IPS-18a (cell line): ENCODE measurements at regions not wholly inside any gene's neighbourhood (a gene's known extent, or its start where the extent isn't known, plus 50 kb on each side); places are given as distances from the start of the nearest gene placed in this dataset.
"Not testable (repeated sequence)": the region's sequence is repeated elsewhere in the genome, so short reads cannot be mapped to it uniquely, and the experiment has no call there.

Experiments used
- H3K27ac ChIP-seq: one replicate; pipeline ENCODE4 v1.5.1; 2013; ENCODE audit warnings: low read length
- H3K27me3 ChIP-seq: one replicate; pipeline ENCODE4 v1.6.1; 2013; ENCODE audit warnings: mild to moderate bottlenecking, low read length; ENCODE audit not compliant: control insufficient read depth, insufficient read depth
- H3K36me3 ChIP-seq: one replicate; pipeline ENCODE4 v1.6.1; 2013; ENCODE audit warnings: low read depth, low read length; ENCODE audit not compliant: control insufficient read depth
- H3K4me1 ChIP-seq: one replicate; pipeline ENCODE4 v1.6.1; 2013; ENCODE audit warnings: low read depth, low read length; ENCODE audit not compliant: control insufficient read depth
- H3K4me3 ChIP-seq: one replicate; pipeline ENCODE4 v1.5.1; 2013; ENCODE audit warnings: low read length
- H3K9ac ChIP-seq: one replicate; pipeline ENCODE4 v1.6.1; 2013; ENCODE audit warnings: mild to moderate bottlenecking, low read length, moderate library complexity
- H3K9me3 ChIP-seq: one replicate; pipeline ENCODE4 v1.6.1; 2013; ENCODE audit warnings: low read depth, low read length; ENCODE audit not compliant: control insufficient read depth

DNA sequence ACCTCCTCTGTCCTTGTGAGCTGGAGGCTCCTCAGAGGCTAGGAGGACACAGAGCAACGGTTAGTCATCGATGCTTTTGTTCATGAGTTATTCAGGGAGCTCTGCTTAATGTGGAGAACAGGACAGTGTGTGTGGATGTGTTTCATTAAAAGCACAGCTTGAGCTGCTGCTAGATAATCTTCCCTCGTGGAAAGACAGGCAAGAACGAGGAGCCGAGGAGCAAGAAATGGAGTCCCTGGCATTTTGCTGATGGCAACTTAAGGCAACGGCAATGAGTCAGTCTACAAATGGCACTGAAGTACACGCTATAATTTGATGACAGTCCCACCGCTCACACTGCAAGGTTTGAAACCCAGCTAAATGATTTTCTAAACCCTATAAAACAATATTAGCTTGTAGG is 106.2 kb downstream of the IGLL1 start:
- Histone ChIP-seq H3K27ac (no peak overlapping the region), H3K36me3 (no peaks in the 10 kb centered on the region), H3K27me3 (no peaks in the 10 kb centered on the region), H3K4me3 (no peak overlapping the region), H3K4me1 (no peaks in the 10 kb centered on the region), H3K9me3 (no peaks in the 10 kb centered on the region), H3K9ac (no peak overlapping the region)

DNA sequence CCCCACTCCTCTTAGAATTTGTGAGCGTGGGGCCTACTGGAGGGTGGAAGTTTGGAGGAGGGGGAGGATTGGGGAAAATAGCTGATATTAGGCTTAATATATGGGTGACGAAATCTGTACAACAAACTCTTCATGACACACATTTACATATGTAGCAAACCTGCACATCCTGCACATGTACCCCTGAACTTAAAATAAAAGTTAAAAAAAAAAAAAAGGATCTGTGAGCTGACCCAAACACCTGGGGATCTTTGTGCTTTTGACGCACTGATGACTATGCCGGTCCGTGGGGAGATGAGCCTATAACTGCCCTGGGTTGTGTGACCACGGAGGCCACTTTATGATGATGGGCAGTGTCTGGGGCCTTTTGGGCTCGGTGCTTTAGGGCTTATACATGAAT is 107.7 kb downstream of the IGLL1 start:
- not testable (repeated sequence) for H3K36me3 ChIP-seq, H3K4me3 ChIP-seq, H3K9me3 ChIP-seq, H3K4me1 ChIP-seq, H3K27ac ChIP-seq, H3K9ac ChIP-seq, H3K27me3 ChIP-seq

DNA sequence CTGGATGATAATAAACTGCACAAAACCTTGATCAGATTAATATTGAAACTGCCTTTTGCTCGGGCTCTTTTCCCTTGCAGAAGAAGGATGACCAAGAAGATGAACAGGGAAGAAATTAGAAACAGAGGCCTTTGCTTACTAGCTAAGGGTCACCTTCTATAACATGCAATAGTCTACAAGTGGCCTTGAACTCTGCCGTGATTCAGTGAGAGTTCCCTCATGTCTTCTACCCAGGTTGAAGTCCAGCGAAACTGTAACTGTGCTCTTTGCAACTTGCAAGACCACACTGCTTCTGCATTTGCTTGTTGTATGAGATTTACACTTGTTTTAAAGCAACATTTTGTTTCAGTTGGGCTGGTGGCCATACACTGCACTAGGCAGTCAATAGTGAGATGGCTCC is 108.4 kb downstream of the IGLL1 start:
- Histone ChIP-seq H3K27me3 (no peaks in the 10 kb centered on the region), H3K4me3 (no peak overlapping the region), H3K4me1 (no peaks in the 10 kb centered on the region), H3K9ac (no peak overlapping the region), H3K27ac (no peak overlapping the region), H3K36me3 (no peaks in the 10 kb centered on the region), H3K9me3 (no peaks in the 10 kb centered on the region)

DNA sequence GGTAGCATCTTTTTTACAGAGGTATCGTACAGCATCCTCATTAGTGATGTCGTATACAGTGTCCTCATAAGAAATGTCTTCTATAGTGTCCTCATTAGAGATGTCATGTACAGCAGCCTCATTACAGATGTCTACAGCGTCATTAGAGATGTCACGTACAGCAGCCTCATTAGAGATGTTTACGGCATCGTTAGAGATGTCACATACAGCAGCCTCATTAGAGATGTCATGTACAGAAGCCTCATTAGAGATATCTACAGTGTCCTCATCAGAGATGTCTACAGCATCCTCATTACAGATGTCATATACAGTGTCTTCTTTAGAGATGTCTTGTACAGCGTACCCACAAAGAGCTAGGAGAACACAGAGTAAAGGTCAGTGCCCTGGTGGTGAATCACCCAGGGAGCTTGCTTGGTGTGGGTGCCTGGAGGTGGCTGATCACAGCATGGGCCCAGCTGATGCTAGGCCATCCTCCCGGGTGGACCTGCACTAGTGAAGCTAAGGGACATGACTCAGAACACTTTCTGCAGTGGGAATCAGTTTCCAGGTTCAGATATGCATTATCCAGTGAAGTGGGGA is 109.2 kb downstream of the IGLL1 start:
- H3K9me3 ChIP-seq = no peaks in the 10 kb centered on the region
- no peaks in the 10 kb centered on the region for H3K27me3 ChIP-seq
- no peak overlapping the region for H3K27ac ChIP-seq
- H3K4me1 ChIP-seq = no peaks in the 10 kb centered on the region
- H3K9ac ChIP-seq = no peak overlapping the region
- H3K36me3 ChIP-seq = no peaks in the 10 kb centered on the region
- no peak overlapping the region for H3K4me3 ChIP-seq

DNA sequence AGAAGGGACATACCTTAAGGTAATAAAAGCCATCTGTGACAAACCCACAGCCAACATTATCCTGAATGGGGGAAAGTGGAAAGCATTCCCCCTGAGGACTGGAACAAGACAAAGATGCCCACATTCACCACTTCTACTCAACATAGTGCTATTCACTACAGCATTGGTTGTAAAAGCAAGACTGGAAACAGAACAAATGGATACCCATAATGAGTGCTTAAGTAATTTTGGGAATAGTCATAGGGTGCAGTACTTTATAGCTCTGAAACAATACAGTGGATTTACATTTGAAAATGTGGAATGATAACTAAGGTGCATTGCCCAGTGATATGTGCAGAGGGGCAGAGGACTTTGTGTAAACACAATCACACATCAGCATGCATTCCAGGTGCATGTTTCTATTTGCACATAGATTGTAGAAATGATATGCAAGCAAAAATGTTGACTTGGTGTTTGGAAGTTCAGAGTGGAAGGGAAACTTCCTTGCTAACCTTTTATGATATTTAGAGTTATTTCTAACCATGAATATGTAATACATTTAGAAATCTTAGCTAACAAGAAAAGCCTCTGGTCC is 112.3 kb downstream of the IGLL1 start:
- Histone ChIP-seq H3K4me1 (no peaks in the 10 kb centered on the region), H3K36me3 (no peaks in the 10 kb centered on the region)

DNA sequence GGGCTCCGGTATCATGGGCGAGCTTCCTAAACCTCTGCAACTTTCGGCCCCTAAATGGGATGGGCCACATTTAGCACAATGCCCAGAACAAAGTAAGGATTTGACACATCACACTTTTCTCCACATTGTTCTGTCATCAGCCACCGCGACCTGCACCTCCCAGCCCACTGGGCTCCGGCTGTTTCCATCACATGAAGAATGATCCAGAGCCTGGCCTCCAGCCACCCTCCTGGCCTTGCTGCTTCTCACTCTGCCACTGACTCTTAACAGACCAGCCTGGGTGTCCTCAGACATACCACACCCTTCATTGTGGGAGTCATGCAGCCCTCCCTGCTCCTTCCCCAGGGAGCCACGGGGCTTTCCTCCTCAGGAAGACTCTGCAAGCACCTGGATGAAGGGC is 113.7 kb downstream of the IGLL1 start:
- Histone ChIP-seq H3K27ac (no peak overlapping the region), H3K4me1 (no peaks in the 10 kb centered on the region), H3K4me3 (no peak overlapping the region), H3K27me3 (no peaks in the 10 kb centered on the region), H3K36me3 (no peaks in the 10 kb centered on the region), H3K9ac (no peak overlapping the region), H3K9me3 (no peaks in the 10 kb centered on the region)

More for the DNA sequence above, 112.3 kb downstream of the IGLL1 start:
- no peaks in the 10 kb centered on the region for H3K9me3 ChIP-seq
- no peak overlapping the region for H3K4me3 ChIP-seq
- no peaks in the 10 kb centered on the region for H3K27me3 ChIP-seq
- no peak overlapping the region for H3K9ac ChIP-seq
- H3K27ac ChIP-seq = no peak overlapping the region

DNA sequence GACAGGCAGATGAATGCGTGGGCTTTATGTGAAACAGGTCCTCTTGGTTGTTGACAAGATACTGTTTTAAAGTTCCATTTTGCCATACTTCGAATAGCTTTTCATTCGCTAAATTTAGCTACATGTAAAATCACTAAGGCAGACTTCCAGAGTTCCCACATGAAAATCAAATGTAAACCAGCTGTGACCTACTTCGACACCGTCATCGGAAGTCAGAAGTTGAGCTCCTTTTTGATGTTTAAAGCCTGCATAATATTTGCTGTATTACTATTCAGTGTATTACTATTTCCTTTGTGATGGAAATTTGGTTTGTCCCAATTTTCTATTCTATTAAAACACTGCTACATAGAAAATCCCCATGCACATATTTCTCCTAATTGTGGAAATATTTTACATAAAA is 115.3 kb downstream of the IGLL1 start:
- not testable (repeated sequence) for H3K9ac ChIP-seq, H3K27me3 ChIP-seq, H3K4me3 ChIP-seq, H3K36me3 ChIP-seq, H3K27ac ChIP-seq, H3K9me3 ChIP-seq, H3K4me1 ChIP-seq

DNA sequence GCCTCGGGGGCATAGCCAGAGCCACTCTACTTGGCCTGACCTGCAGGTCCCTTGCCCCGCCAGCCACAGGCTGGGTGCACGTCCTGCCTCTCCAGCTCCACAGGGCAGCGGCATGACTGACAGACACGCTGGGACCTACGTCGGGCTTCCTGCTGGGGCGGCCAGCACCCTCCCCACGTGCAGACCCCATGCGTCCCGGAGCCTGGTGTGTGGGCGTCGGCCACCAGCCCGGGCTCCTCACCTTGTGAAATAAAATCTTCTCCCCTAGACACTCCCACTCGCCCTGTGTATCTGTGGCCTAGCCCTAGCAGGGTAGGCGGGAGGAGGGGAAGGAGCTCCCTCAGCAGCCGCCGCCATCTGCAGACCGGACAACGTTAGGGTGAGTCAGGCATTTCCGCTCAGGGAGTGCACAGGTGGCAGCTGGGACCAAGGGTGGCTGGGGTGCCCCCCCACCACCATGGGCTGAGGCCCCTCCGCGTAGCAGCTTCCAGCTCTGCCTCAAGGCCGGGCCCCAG is 119.5 kb downstream of the IGLL1 start:
- H3K27ac ChIP-seq, H3K27me3 ChIP-seq, H3K9me3 ChIP-seq, H3K36me3 ChIP-seq, H3K9ac ChIP-seq, H3K4me1 ChIP-seq, H3K4me3 ChIP-seq: not testable (repeated sequence)

DNA sequence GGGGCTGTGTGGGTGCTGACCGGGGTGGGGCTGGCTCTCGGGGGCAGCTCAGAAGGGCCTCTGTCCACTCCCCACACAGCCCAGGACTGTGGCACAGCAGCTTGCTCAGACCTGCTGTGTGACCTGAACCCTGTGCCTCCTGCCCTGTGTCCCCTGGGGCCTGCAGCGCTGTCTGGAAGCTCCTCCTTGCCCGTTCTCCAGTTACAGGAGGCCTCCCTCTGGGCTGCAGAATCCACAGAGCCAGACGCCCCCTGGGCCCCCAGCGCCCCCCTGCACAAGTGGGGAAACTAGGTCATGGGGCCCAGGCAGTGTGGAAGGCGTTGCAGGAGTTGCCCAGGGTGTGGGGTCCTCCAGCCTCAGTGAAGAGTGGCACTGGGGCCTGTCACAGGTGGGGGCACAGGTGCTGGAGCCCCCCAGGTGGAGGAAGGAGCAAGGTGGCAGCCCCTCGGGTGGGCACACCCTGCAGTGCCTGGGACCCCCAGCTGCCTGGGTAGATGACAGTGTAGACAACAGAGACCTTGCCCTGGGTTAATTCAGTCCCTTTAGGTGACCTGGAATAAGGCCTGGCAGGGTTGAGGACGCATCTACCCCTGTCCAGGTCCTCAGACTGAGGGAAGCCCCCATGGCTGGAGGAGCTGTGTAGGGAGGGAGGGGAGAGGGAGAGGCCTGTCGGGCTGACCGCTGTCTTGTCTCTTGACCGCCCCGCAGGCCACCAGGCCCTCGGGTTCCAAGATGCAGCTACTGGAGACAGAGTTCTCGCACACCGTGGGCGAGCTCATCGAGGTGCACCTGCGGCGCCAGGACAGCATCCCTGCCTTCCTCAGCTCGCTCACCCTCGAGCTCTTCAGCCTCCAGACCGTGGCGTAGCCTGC is 120.2 kb downstream of the IGLL1 start:
- not testable (repeated sequence) for H3K4me3 ChIP-seq, H3K9me3 ChIP-seq, H3K27me3 ChIP-seq, H3K27ac ChIP-seq, H3K36me3 ChIP-seq, H3K4me1 ChIP-seq, H3K9ac ChIP-seq

DNA sequence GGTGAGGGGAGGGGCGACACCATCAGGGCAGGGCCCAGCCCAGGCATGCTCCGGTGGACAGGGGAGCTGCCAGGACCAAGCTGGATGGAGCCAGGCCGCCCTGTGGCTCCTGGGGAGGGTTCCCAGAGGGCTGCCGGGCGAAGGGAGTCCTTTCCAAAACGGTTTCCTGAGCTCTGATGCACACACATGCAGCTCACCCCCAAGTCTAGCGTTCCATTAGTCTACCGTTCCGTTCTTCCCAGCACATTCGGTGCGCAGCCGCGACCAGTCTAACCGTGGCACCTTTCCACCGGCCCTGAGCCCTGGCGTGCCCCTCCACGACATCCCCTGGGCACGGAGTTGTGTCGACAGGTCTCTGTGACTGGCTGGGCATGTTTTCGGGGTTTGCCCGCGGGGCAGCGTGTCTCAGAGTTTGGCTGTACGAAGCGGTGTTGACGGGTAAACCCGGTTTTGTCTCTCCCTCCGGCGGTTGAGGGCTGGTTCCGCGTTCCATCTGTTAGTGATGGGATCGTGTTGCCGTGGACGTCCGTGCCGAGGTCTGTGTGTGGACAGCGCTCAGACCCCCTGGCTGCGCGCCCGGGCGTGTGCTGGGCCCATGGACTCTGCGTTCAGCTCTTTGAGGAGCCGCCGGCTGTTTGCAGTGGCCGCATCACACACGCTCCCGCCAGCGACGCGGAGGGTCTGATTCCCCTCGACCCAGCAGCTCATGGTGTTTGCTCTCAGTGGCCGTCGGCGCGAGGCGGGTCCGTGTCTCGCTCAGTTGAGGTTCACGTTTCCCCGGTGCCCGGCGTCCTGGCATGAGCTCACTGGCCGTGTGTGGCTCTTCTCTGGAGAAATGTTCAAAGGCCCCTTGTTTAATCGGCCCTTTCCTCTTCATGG is 121.2 kb downstream of the IGLL1 start:
- H3K4me1 ChIP-seq = no peaks in the 10 kb centered on the region
- H3K27me3 ChIP-seq = no peaks in the 10 kb centered on the region
- H3K27ac ChIP-seq = no peak overlapping the region
- H3K4me3 ChIP-seq = no peak overlapping the region
- no peak overlapping the region for H3K9ac ChIP-seq
- no peaks in the 10 kb centered on the region for H3K36me3 ChIP-seq
- H3K9me3 ChIP-seq = no peaks in the 10 kb centered on the region

DNA sequence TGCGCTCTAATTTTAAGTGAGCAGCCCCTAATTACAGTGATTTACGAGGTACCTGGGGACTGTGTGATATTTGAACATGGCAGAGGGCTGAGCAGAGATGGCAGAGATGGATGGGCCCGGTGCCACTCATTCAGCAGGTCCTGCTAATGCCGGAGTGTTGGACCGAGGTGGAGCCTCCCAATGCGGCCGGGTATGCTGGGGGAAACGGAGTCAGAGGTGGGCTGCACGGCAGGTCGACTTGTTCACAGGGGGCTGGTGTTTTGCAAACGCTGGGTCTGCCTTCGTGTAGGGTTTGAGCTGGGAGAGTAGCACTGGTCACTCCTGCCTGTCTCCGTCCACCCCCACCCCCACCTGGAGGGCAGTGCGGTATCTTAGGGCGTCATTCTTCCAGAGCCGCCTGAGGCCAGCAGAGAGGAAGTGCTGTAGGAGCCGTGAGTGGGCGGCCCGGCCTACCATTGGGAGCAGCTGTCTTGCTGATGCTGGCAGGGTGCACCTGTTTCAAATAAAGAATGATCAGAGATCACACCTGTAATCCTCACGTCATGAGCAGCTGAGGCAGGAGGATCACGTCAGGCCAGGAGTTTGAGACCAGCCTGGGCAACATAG is 122.6 kb downstream of the IGLL1 start:
- H3K9me3 ChIP-seq = no peaks in the 10 kb centered on the region
- H3K4me3 ChIP-seq = no peak overlapping the region
- H3K9ac ChIP-seq = no peak overlapping the region
- H3K27me3 ChIP-seq = no peaks in the 10 kb centered on the region
- no peaks in the 10 kb centered on the region for H3K36me3 ChIP-seq
- no peaks in the 10 kb centered on the region for H3K4me1 ChIP-seq
- H3K27ac ChIP-seq = no peak overlapping the region
